ENCODE measurements at regions not wholly inside any gene's neighbourhood (a gene's known extent, or its start where the extent isn't known, plus 50 kb on each side); places are given as distances from the start of the nearest gene placed in this dataset.

DNA sequence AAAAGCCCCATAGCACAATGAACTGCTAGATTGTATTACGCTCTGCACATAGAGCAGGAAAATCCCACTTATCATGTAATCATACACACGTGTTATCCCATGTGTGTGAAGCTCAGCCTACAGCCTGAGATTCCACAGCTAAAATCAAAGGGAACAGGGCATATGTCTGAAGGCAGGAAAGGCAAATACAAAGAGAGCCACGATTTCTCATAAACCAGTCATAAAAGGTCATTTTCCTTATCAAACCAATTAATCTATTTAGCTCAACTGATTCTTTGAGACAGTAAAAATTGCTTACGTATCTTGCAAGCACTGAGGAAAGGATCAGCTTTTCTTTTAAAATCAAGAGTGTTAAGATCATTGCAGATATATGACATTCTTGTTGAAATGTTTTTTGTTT lies 199.5 kb upstream of the TBL1XR1 start:
- intact Hi-C loops (cut with micrococcal nuclease): no loop called here
- Histone ChIP-seq H4K20me1 (ENCODE audit: control insufficient read depth, insufficient read depth, low read length, poor library complexity, severe bottlenecking) (no peaks in the 10 kb centered on the region), H3K9ac (ENCODE audit: low read length) (no peak overlapping the region), H3K79me2 (ENCODE audit: control insufficient read depth, insufficient read depth, low read length) (no peaks in the 10 kb centered on the region), H3K4me2 (replicated peaks; ENCODE audit: low read depth, low read length, poor library complexity, severe bottlenecking) (no peak overlapping the region), H3K4me3 (ENCODE audit: control extremely low read depth in 1 of 5, extremely low read depth in 1 of 5, insufficient read depth in 1 of 5, low read depth in 2 of 5, low read length in 4 of 5) (no peak overlapping the region), H3K4me1 (ENCODE audit: control insufficient read depth in 2 of 2, insufficient read depth in 2 of 2, low read length in 2 of 2) (no peaks in the 10 kb centered on the region), H3K27ac (ENCODE audit: low read length in 2 of 2) (no peak overlapping the region), H3K36me3 (replicated peaks in 1 of 2; ENCODE audit: control extremely low read depth in 1 of 2, control insufficient read depth in 1 of 2, extremely low read depth in 1 of 2, insufficient read depth in 2 of 2, low read length in 1 of 2) (no peaks in the 10 kb centered on the region), H3K27me3 (replicated peaks in 1 of 4; ENCODE audit: control extremely low read depth in 1 of 4, control insufficient read depth in 3 of 4, insufficient read depth in 4 of 4, low read length in 3 of 4) (no peaks in the 10 kb centered on the region), H2AFZ (ENCODE audit: insufficient read depth, low read depth, low read length, poor library complexity, severe bottlenecking) (no peak overlapping the region), H3K9me3 (ENCODE audit: control extremely low read depth in 1 of 3, control insufficient read depth in 2 of 3, insufficient read depth in 1 of 3, low read length in 2 of 3) (no peaks in the 10 kb centered on the region)
- Mint-ChIP-seq H3K4me1 (no peaks in the 10 kb centered on the region), H3K27me3 (no peaks in the 10 kb centered on the region), H3K4me3 (no peak overlapping the region), H3K9me3 (ENCODE audit: insufficient read depth) (no peaks in the 10 kb centered on the region), H3K27ac (no peak overlapping the region)
- WGBS (ENCODE audit: insufficient coverage): 80% methylated on average over 2 of the region's 4 CpGs
- CTCF ChIA-PET: no interaction called here
- TF ChIP-seq EZH2 (IDR thresholded peaks at IDR 0.05; ENCODE audit: borderline replicate concordance, insufficient read depth, low read depth, low read length, poor library complexity, severe bottlenecking): no peak
- no peak for DNase-seq
- POLR2A ChIA-PET: no interaction called here
- no peak for ATAC-seq (ENCODE audit: low read depth)

DNA sequence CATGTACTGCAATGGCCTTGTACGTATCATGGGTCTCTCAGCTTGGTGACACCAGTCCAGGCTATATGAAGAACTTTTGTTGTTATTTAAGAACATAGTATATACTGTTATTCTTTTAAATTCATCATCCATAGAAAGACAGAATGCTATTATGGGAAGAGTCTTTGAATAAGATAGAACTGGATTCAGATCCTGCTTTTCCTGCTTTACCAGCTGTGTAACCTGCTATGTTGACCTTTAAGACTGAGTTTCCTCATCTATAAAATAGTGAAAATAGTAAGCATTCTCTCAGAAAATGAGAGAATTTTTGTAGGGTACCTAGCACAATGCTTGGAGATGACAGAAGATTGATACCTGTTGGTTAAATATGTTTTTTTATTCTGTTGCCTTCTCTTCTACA lies 204.1 kb upstream of the TBL1XR1 start:
- no peaks in the 10 kb centered on the region for H3K4me1 Mint-ChIP-seq
- Histone ChIP-seq H3K27me3 (replicated peaks in 1 of 4; ENCODE audit: control extremely low read depth in 1 of 4, control insufficient read depth in 3 of 4, insufficient read depth in 4 of 4, low read length in 3 of 4) (no peaks in the 10 kb centered on the region), H3K4me3 (ENCODE audit: control extremely low read depth in 1 of 5, extremely low read depth in 1 of 5, insufficient read depth in 1 of 5, low read depth in 2 of 5, low read length in 4 of 5) (no peak overlapping the region), H3K4me1 (ENCODE audit: control insufficient read depth in 2 of 2, insufficient read depth in 2 of 2, low read length in 2 of 2) (no peaks in the 10 kb centered on the region), H3K27ac (ENCODE audit: low read length in 2 of 2) (no peak overlapping the region), H3K9me3 (ENCODE audit: control extremely low read depth in 1 of 3, control insufficient read depth in 2 of 3, insufficient read depth in 1 of 3, low read length in 2 of 3) (peaks cover 0 to 2% (median 0%) of the 10 kb centered on the region in 3 donors), H4K20me1 (ENCODE audit: control insufficient read depth, insufficient read depth, low read length, poor library complexity, severe bottlenecking) (no peaks in the 10 kb centered on the region), H3K79me2 (ENCODE audit: control insufficient read depth, insufficient read depth, low read length) (no peaks in the 10 kb centered on the region), H2AFZ (ENCODE audit: insufficient read depth, low read depth, low read length, poor library complexity, severe bottlenecking) (no peak overlapping the region), H3K4me2 (replicated peaks; ENCODE audit: low read depth, low read length, poor library complexity, severe bottlenecking) (no peak overlapping the region), H3K36me3 (replicated peaks in 1 of 2; ENCODE audit: control extremely low read depth in 1 of 2, control insufficient read depth in 1 of 2, extremely low read depth in 1 of 2, insufficient read depth in 2 of 2, low read length in 1 of 2) (no peaks in the 10 kb centered on the region), H3K9ac (ENCODE audit: low read length) (no peak overlapping the region)
- intact Hi-C loops (cut with micrococcal nuclease): no loop called here
- DNase-seq: no peak
- ATAC-seq (ENCODE audit: low read depth): no peak
- WGBS (ENCODE audit: insufficient coverage): no CpG with 5 or more reads among the region's 1 CpG
- CTCF ChIA-PET: no interaction called here
- POLR2A ChIA-PET: no interaction called here
- no peaks in the 10 kb centered on the region for H3K27me3 Mint-ChIP-seq
- no peak overlapping the region for H3K4me3 Mint-ChIP-seq
- H3K9me3 Mint-ChIP-seq (ENCODE audit: insufficient read depth): no peaks in the 10 kb centered on the region
- H3K27ac Mint-ChIP-seq: no peak overlapping the region
- TF ChIP-seq, protein P1, sequence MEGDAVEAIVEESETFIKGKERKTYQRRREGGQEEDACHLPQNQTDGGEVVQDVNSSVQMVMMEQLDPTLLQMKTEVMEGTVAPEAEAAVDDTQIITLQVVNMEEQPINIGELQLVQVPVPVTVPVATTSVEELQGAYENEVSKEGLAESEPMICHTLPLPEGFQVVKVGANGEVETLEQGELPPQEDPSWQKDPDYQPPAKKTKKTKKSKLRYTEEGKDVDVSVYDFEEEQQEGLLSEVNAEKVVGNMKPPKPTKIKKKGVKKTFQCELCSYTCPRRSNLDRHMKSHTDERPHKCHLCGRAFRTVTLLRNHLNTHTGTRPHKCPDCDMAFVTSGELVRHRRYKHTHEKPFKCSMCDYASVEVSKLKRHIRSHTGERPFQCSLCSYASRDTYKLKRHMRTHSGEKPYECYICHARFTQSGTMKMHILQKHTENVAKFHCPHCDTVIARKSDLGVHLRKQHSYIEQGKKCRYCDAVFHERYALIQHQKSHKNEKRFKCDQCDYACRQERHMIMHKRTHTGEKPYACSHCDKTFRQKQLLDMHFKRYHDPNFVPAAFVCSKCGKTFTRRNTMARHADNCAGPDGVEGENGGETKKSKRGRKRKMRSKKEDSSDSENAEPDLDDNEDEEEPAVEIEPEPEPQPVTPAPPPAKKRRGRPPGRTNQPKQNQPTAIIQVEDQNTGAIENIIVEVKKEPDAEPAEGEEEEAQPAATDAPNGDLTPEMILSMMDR (IDR thresholded peaks at IDR 0.05): no peak
- no peak for TF ChIP-seq EZH2 (IDR thresholded peaks at IDR 0.05; ENCODE audit: borderline replicate concordance, insufficient read depth, low read depth, low read length, poor library complexity, severe bottlenecking)
